ENCODE measurements at regions not wholly inside any gene's neighbourhood (a gene's known extent, or its start where the extent isn't known, plus 50 kb on each side); places are given as distances from the start of the nearest gene placed in this dataset.
"Not testable (repeated sequence)": the region's sequence is repeated elsewhere in the genome, so short reads cannot be mapped to it uniquely, and the experiment has no call there.

GRCh38 chr13:31543190-31543589 is 196.1 kb upstream of the RXFP2 start:
- TF ChIP-seq CTCF (IDR thresholded peaks at IDR 0.05) = no peak
- no peaks in the 10 kb centered on the region for H3K9me3 Mint-ChIP-seq (ENCODE audit: unreplicated experiment)
- H3K27ac Mint-ChIP-seq (ENCODE audit: unreplicated experiment) = no peak overlapping the region
- peaks cover 8% of the 10 kb centered on the region for H3K4me1 Mint-ChIP-seq (ENCODE audit: unreplicated experiment)
- H3K4me3 Mint-ChIP-seq (ENCODE audit: unreplicated experiment) = no peak overlapping the region
- no peak for DNase-seq (ENCODE audit: extremely low spot score, unreplicated experiment)
- H3K27me3 Mint-ChIP-seq (ENCODE audit: unreplicated experiment) = peaks cover 29% of the 10 kb centered on the region
- H3K36me3 Mint-ChIP-seq (ENCODE audit: unreplicated experiment) = no peaks in the 10 kb centered on the region

- Mint-ChIP-seq H3K36me3 (ENCODE audit: unreplicated experiment) (no peaks in the 10 kb centered on the region), H3K4me3 (ENCODE audit: unreplicated experiment) (no peak overlapping the region), H3K4me1 (ENCODE audit: unreplicated experiment) (no peaks in the 10 kb centered on the region), H3K27me3 (ENCODE audit: unreplicated experiment) (peaks cover 40% of the 10 kb centered on the region), H3K9me3 (ENCODE audit: unreplicated experiment) (no peaks in the 10 kb centered on the region), H3K27ac (ENCODE audit: unreplicated experiment) (no peak overlapping the region)
- DNase-seq (ENCODE audit: extremely low spot score, unreplicated experiment) = no peak
- TF ChIP-seq CTCF (IDR thresholded peaks at IDR 0.05) = no peak
Measured at GRCh38 chr13:31545616-31546015, 193.7 kb upstream of the RXFP2 start.

GRCh38 chr13:31556376-31556775 is 182.9 kb upstream of the RXFP2 start:
- H3K36me3 Mint-ChIP-seq (ENCODE audit: unreplicated experiment) = no peaks in the 10 kb centered on the region
- TF ChIP-seq CTCF (IDR thresholded peaks at IDR 0.05) = no peak
- no peak overlapping the region for H3K4me3 Mint-ChIP-seq (ENCODE audit: unreplicated experiment)
- DNase-seq (ENCODE audit: extremely low spot score, unreplicated experiment) = no peak
- no peaks in the 10 kb centered on the region for H3K9me3 Mint-ChIP-seq (ENCODE audit: unreplicated experiment)
- H3K4me1 Mint-ChIP-seq (ENCODE audit: unreplicated experiment) = peaks cover 1% of the 10 kb centered on the region
- H3K27ac Mint-ChIP-seq (ENCODE audit: unreplicated experiment) = no peak overlapping the region
- H3K27me3 Mint-ChIP-seq (ENCODE audit: unreplicated experiment) = peaks cover 24% of the 10 kb centered on the region

- H3K27ac Mint-ChIP-seq (ENCODE audit: unreplicated experiment); H3K4me1 Mint-ChIP-seq (ENCODE audit: unreplicated experiment); H3K36me3 Mint-ChIP-seq (ENCODE audit: unreplicated experiment); H3K4me3 Mint-ChIP-seq (ENCODE audit: unreplicated experiment); DNase-seq (ENCODE audit: extremely low spot score, unreplicated experiment): not testable (repeated sequence)
- Mint-ChIP-seq H3K27me3 (ENCODE audit: unreplicated experiment) (peaks cover 11% of the 10 kb centered on the region), H3K9me3 (ENCODE audit: unreplicated experiment) (peaks cover 14% of the 10 kb centered on the region)
Measured at GRCh38 chr13:31584221-31584620, 155.1 kb upstream of the RXFP2 start.

- Mint-ChIP-seq H3K27me3 (ENCODE audit: unreplicated experiment) (peaks cover 25% of the 10 kb centered on the region), H3K9me3 (ENCODE audit: unreplicated experiment) (peaks cover 14% of the 10 kb centered on the region), H3K36me3 (ENCODE audit: unreplicated experiment) (no peaks in the 10 kb centered on the region), H3K27ac (ENCODE audit: unreplicated experiment) (no peak overlapping the region), H3K4me1 (ENCODE audit: unreplicated experiment) (no peaks in the 10 kb centered on the region), H3K4me3 (ENCODE audit: unreplicated experiment) (no peak overlapping the region)
- DNase-seq (ENCODE audit: extremely low spot score, unreplicated experiment) = no peak
- TF ChIP-seq CTCF (IDR thresholded peaks at IDR 0.05) = no peak
Measured at GRCh38 chr13:31587698-31588266, 151.5 kb upstream of the RXFP2 start.

GRCh38 chr13:31588316-31588715 is 151.0 kb upstream of the RXFP2 start:
- Mint-ChIP-seq H3K27ac (ENCODE audit: unreplicated experiment) (no peak overlapping the region), H3K4me1 (ENCODE audit: unreplicated experiment) (no peaks in the 10 kb centered on the region), H3K27me3 (ENCODE audit: unreplicated experiment) (peaks cover 26% of the 10 kb centered on the region), H3K4me3 (ENCODE audit: unreplicated experiment) (no peak overlapping the region), H3K36me3 (ENCODE audit: unreplicated experiment) (no peaks in the 10 kb centered on the region), H3K9me3 (ENCODE audit: unreplicated experiment) (peaks cover 10% of the 10 kb centered on the region)
- DNase-seq (ENCODE audit: extremely low spot score, unreplicated experiment) = no peak
- no peak for TF ChIP-seq CTCF (IDR thresholded peaks at IDR 0.05)

Measured in osteocyte (in vitro differentiated cells).